Stimulated activated CD4-positive, alpha-beta T cell treated with anti-CD3 and anti-CD28 coated beads, Interleukin-2, amount 100 ng/mL, for 48 hours (primary cell): ENCODE measurements at regions not wholly inside any gene's neighbourhood (a gene's known extent, or its start where the extent isn't known, plus 50 kb on each side); places are given as distances from the start of the nearest gene placed in this dataset.

Source experiments
- DNase-seq, 2 donors: peaks; one replicate each; pipeline ENCODE4 v3.0.0-alpha.2; 2020

DNA sequence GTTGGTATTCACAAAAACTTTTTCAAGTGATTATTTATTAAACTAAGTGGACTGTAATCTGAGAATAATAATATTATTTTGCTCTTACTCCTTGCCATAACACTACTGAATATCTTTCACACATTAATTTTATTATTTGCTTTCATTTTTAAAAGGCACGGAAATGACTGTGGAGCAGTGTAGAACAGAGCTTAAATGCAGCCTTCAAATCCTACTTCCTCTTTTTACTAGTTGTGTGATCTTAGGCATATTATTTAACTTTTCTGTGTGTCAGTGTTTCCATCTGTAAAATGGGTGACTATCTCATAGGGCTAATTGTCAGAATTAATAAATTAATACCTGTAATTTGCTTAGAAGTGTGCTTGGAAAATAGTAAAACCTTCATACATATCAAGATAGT, 55.5 kb upstream of the SLC8A1 start:
- no peak for DNase-seq

DNA sequence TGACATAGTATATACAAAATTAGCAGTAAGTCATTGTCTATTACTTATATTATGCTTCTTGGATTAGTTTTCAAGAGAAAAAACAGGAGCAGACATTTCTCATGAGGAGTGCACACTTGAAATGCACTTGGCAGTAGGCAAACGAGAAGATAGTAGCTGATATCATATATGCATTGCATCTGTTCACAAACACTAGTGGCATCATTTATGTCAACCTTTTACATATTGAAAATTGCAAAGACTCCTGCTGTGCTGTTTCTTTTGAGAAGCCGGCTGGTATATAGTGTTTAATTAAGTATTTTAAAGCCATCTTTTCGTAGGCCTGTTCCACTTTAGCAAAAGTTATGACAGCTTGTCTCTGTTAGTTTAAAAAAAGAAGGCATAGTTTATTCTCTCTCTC, 58.4 kb upstream of the SLC8A1 start:
- DNase-seq: no peak

DNA sequence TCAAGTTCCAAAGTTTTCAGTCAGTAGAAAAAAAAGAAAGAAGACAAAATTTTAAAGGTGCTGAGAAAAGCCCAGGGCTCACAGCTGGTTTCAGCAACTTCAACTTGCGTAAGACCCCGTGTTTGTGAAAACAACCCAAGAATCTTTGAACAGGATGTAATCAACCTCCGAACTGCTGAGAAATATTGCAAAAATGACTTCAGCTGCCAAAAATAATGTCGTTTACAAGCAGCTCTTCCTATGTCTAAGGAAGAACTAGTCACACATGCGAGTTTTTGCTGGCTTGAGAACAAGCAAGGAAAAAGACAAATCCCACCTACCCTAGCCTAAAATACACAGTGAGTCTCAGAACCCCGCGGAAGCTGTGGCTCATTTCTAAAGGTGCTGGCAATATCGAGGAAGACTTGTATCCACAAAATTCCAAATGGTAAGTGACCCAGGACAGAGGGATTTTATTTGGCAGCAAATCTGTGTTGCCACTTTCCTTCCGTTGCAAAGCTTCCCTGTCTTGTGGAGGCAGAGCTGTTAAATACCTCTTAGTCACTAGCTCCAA, 59.8 kb upstream of the SLC8A1 start:
- DNase-seq: no peak

DNA sequence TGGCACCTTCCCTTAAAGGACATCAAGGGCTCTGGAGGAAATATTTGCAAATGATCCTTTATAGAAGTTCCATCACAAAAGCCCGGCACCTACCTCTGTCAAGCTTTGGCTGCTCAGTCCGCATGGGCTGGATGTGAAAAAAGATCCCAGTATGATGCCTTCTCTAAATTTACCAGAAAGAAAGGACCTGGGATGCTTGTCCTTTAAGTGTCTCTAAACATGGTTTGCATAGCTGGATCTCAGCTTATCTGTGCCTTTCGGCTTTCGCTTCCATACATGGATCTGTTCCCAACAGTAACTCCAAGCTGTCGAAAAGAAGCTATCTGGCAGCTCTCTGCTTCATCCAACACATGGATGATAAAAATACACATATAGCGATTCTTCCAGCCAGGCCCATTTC, 60.4 kb upstream of the SLC8A1 start:
- no peak for DNase-seq

DNA sequence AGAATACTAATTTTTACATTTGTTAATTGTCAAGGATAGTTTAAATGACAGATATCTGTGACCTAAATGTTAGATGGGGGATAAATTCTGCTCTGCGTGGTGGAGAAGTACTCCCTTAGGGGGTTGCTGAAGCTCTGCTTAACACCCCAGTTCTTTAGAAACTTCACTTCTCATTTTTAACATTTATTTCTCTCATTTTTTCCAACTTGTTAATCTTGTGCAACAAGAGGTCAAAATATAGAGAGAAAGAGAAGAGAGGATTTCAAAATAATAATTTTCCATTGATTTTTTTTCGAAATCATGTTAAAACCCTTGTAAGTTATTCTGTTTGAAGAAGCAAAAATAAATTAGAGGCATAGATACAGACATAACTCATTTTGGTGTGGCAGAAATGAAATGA, 61.3 kb upstream of the SLC8A1 start:
- no peak for DNase-seq

DNA sequence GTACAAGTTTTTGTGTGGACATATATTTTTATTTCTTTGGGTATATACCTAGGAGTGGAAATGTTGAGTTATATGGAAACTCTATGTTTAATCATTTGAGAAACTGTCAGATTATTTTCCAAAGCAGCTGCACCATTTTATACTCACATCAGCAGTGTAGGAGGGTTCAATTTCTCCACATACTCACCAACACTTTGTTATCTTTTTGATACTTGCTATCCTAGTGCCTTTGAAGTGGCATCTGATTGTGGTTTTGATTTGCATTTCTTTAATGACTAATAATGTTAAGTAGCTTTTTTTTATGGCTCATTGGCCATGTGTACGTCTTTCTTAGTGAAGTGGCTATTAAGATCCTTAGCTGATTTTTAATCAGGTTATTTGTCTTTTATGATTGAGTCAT, 64.7 kb upstream of the SLC8A1 start:
- no peak for DNase-seq

DNA sequence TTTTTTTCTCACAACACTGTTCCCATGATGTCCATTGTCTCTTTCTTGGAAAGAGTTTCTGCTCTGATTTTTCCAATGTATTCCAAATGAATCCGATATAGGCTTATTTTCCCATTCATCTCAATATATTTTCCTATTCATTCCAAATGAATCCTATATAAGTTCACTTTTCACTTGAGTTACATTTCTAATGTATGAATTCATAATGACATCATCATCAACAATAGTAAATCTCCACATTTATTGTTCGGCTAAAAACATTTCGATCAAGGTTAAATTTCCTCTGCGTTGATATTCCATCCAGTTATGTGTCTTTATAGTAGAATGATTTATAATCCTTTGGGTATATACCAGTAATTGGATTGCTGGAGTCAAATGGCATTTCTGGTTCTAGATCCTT, 76.7 kb upstream of the SLC8A1 start:
- DNase-seq: no peak

DNA sequence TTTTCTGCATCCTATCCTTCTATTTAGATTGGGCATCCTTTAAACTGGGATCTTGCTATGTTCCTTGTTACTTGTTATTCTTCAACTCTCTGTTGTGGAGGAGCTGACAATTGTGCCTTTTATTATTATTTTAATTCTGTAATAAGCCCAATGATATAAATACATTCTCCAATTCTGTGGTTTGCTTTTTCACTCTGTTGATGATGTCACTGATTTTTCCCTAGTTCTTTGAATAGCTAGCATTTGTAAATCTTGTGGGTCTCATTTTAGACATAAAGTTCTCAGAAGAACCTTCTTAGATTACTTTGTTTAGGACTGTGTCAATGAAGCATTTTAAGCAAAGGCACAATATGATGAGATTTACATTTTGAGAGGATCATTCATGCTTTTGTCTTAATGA, 79.5 kb upstream of the SLC8A1 start:
- no peak for DNase-seq

DNA sequence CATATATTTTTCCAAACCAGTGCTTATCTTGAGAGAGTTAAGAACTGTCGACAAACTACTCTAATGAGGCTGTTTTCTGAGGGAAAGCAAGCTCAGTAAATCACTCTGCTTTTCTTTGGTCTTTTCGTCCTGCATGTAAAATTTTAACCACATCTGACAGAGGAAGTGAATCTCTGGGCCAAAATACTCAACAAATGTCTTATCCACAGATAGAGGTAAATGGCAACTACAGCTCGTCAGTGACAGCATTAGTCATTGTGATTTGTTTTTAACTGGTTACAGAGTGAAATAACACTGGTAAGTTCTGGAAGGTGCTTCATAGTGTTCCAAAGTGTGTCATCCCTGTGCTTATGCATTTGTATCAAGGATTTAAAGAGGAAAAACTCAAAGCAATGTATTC, 82.6 kb upstream of the SLC8A1 start:
- no peak for DNase-seq

DNA sequence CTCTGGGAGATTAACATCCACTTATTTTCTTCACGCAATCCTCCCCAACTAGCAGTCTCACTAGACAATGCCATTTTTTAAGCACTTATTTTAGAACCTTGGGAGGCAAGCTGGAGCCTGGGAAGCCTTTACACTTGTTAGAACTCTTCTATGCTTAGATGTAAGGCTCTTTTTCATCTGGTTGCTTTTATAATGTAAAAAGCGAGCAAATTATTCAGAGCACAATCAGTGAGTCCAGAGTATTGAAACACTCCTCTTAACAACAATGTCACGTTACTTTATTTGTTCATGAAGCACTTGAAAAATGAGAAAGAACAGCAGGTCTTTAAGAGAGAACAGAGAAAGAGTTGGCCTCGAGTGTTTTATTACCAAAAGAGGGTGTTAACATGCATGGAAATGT, 84.1 kb upstream of the SLC8A1 start:
- DNase-seq: no peak

DNA sequence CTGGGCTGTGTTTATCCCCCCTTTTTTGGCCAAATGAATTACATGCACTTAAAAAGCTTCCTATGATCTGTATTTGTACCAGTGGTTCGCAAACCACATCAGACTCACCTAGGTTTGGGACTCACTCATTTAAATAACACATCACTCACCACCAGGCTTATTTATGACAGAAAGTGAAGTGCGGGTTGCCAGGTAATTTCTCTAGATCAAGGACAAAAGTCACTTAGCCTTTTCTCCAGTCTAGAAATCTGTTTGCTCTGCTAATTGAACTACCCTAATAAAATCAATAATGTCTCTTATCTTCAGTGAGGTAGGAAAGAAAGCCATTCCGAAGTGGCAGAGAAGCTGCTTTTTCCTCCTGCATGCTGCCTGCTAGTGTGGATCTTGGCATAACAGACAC, 88.1 kb upstream of the SLC8A1 start:
- DNase-seq: no peak

DNA sequence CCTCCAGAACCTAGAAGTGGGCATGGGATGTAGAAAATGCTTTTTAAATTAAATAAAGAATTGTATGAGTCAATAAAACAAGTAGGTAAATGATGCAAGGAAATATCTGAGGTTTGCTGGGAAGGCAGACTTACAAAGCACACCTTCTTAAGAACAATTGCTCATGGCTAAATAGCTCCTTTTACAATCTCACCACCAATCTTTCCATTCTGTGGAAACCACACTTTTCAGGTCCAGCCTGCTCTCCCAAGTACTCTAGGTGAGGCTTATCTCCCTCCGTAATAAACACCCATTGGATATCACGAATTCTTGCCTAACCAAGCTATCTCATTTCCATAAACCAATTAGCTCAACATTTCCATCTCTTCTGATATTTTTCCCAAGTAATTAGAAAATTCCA, 91.5 kb upstream of the SLC8A1 start:
- DNase-seq: no peak

DNA sequence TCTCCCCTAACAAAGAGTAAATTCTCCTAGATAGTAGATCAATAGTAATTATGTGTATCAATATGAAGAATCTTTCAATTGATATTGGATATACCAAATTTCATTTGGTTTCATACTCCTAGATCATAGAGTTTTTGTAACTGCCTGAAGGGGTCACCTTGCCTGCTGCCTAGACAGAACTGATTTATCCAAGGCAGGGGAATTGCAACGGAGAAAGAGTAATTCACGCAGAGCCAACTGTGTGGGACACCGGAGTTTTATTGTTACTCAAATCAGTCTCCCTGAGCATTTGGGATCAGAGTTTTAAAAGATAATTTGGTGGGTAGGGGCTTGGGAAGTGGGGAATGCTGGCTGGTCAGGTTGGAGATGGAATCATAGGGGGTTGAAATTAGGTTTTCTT, 92.2 kb upstream of the SLC8A1 start:
- DNase-seq: no peak

DNA sequence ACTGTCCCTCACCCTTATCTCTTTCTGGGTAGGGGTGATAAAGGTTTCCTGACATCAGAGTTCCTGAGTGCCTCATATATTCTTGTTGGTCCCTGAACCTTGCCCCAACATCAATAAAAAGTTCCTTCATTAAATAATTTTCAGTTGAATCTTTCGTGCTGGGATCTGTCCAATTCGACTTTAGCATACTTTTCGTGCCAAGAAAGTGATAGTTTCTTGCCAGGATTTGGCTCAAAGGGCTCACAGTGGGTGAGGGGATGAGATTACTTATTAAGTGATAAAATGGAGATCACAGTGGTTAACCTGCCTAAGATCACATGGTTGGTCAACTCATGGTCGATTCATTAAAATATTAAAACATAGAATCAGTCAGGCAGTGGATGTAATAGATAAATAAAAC, 93.8 kb upstream of the SLC8A1 start:
- no peak for DNase-seq

DNA sequence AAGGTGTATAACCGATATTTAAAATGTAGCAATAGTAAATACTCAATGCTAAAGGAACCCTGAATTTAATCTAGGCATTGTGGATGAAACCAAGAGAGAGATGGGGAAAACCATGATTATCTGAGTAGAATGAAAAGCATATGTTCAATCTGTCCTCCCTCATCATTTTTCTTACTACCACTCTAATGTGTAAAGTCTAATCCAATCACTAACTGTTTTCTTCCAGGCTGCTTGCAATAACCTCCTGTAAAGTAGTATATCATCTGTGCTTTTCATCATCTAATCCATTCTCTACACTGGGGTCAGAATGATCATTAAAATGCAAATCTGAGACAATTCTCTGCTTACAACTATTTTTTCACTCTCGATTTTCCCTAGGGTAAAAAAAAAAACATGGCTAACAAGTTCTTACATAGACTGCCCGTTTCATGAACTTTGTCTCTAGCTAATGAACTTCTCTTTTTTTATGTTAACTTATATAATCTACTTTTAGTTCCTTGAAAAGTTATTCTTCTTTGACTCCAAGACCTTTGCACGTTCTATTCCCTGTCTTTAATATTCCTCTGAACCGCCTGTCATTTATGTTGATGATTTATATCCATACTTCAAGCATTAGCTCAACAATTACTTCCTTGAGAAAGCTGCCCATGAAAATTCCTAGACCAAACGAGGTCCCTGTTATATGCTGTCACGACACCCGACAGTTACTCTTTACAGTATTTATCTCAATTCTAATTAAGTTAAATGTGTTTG, 94.7 kb upstream of the SLC8A1 start:
- no peak for DNase-seq

DNA sequence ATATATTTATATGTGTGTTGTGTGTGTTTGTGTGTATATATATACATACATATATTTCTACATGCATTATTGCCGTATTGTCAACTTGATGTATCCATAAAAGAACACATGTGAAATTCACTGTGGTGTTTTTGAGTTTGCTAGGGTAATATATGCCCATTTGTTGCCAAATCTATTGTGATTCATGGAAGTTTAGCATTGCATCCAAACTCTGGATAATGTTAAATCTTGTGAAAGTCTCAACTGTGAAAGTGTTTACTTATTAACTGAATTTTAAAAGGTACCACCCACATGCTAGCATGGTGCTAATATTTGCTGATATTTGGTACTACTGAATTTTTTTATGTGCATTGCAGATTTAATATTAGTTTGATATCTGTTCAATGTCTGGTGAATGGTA, 96.6 kb upstream of the SLC8A1 start:
- no peak for DNase-seq

DNA sequence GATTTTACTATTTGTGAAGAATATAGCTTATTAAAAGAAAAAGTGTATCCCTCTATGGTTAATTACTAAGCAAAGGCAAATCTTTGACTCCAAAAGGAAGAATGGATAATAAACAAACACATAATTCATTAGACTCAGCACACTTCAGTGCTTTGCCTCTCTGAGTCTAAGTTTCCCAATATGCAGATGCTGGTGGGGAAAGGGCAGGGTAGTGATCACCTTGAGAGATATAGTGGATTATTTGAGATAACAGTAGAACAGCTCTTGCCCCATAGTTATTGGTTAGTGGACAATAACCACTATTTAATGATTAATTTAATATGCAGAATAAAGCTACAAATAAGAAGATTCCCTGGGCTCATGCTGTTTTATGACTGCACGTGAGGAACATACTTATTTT, 98.2 kb upstream of the SLC8A1 start:
- DNase-seq: no peak

DNA sequence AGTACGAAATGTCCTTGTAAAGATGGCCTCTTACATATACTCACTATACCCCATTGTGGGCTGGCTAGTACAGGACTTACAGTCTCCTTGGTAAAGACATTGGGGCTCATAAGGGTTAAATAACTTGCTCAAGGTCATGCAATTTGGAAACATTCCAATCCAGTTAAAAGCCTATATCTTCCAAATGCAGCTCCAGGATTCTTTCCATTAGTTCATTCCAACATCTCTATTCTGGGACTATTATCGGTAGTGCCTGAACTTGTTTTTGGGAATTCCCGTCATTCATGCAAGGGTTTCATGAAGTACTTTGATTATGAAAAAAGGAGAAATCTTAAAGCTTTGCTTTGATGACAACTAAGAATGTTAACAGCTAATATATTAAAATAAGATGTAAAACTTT, 99.2 kb upstream of the SLC8A1 start:
- no peak for DNase-seq

DNA sequence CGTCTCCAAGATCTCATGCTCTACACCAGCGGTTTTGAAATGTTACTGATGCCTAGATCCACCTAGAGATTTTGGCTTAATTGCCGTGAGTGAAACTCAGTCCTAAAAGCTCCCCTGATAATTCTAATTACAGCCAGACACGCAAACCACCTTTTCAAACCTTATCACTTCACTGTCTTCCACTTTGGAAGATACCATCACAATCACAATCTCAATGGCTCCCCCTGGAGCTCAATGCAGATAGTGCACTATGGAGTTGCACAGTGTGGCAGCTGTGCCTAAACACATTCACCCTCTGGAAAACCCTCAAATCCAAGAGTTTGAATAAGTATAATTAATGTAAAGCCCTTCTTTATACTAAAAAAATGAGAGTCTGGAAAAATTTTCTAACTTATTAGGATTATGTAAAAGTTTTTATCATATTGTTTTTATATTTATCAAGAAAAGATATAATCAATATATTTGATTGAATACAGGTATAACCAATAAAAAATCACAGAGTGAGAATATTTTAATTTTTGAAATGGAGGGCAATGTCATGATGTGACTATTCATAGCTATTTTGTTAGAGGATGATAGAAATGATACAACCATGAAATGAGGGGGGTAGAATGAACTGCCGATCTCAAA, 102.9 kb upstream of the SLC8A1 start:
- peak; percentile 49 to 54 for DNase-seq

DNA sequence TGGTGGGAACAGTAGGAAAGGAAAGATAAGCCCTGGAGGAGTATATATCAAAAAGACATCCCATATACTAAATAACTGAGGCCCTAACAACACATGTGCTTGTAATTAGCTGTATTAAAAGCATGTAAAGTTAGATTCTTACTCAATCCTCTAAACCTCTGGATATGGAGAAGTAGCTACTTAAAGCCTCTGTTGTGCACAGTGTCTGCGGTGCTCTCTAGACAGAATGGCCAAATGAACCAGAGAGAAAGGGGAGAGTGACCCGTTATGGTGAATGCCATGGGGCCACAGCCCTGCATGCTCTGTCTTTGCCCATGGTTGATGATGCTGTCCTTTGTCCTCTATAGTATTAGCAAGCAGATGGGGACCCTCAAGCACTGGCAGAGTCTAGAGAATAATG, 104.4 kb upstream of the SLC8A1 start:
- DNase-seq: no peak

DNA sequence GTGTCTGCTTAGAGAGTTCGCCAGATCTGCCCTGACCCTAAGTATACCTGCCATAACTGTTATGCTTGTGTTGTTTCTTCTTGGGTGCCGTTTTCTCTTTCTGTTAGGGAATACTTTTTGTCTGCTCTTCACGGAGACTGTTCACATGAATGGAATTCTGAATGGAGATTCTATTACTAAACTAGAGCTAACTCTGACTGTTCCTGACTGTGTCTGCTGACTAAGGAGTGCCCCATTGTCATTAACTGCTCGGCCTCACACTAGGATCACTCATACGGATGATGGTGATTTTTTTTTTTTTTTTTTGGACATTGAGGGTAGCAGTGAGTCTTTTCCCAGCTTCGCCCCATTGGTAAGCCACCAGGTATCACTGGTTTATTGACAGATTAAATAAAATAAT, 104.8 kb upstream of the SLC8A1 start:
- no peak for DNase-seq

DNA sequence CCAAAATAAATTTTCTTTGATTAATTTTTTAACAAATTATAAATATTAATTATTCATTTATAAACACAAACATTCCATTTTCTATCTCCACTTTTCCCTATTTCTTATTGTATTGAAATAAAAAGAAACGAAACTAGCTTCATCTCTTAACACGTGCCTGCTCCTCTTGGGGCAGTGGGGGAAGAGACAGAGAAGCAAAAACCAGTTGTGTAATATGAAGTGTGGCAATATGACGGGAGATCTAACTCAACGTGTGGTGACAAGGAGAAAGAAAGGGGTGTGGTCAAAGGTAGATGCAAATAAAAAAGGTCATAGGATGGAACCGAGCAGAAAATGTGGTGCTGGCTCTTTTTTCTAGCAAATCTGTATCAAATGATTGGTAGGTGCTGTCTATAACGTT, 106.9 kb upstream of the SLC8A1 start:
- DNase-seq: no peak

DNA sequence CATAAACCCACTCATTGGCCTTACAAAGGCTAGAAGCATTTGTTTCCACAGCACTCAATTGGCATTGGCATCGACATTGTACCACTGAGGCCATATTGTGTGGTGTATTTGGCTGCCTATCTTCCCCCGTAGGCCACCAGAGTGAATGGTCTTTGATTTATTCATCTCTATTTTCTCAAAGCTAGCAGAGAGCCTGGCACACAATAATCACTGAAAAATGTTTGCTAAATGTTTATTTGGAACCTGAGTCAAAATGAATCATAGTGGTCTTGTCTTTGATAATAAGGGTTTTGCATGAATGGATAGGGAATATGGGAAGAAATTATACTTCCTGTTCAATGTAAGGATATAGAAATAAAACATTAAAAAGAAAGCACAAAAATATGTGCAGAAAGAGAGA, 107.3 kb upstream of the SLC8A1 start:
- no peak for DNase-seq

DNA sequence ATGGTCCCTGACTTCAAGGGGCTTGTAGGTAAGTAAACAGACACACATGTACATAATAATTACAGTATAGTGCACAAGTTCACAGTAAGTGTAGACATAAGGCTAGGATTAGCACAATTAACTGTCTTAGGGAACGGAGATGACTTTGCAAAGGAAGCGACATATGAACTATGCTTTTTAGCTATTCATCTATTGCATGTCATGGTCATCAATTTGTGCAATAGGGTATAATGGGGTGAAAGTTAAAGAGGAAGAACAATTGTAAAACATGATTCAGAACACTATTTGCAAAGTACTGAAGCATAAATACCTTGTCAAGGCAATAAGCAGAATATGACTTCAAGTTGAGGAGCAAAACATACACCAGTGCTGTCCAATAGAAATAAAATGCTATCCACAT, 112.3 kb upstream of the SLC8A1 start:
- no peak for DNase-seq

DNA sequence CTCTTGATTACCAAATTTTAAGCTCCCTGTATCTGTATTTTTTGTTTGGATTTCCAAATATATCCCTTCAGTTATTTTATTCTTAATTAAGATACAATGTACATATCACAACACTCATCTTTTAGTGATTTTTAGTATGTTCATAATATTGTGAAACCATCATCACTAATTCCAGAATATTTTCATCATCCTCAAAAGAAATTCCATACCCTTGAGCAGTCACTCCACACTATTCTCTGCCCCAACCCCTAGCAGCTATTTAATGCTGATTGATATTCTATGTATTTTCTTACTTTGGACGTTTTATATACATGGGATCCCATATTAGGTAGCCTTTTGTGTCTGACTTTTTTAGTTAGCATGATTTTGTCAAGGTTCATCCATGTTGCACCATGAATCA, 127.4 kb upstream of the SLC8A1 start:
- DNase-seq: no peak
